ES-I3 (cell line): ENCODE measurements at regions not wholly inside any gene's neighbourhood (a gene's known extent, or its start where the extent isn't known, plus 50 kb on each side); places are given as distances from the start of the nearest gene placed in this dataset.

Experiments used
- H3K36me3 ChIP-seq: 2 replicates; pipeline ENCODE4 v1.6.1; 2013; ENCODE audit warnings: mild to moderate bottlenecking, low read length, control low read depth, moderate library complexity; ENCODE audit not compliant: insufficient read depth
- H3K4me1 ChIP-seq: 2 replicates; pipeline ENCODE4 v1.6.1; 2013; ENCODE audit warnings: mild to moderate bottlenecking, control low read depth, low read length; ENCODE audit not compliant: insufficient read depth
- H3K9ac ChIP-seq: 2 replicates; pipeline ENCODE4 v1.6.1; 2013; ENCODE audit warnings: low read depth, mild to moderate bottlenecking, low read length, moderate library complexity
- H3K9me3 ChIP-seq: 2 replicates; pipeline ENCODE4 v1.6.1; 2013; ENCODE audit warnings: mild to moderate bottlenecking, low read length, moderate library complexity; ENCODE audit not compliant: control insufficient read depth, insufficient read depth

DNA sequence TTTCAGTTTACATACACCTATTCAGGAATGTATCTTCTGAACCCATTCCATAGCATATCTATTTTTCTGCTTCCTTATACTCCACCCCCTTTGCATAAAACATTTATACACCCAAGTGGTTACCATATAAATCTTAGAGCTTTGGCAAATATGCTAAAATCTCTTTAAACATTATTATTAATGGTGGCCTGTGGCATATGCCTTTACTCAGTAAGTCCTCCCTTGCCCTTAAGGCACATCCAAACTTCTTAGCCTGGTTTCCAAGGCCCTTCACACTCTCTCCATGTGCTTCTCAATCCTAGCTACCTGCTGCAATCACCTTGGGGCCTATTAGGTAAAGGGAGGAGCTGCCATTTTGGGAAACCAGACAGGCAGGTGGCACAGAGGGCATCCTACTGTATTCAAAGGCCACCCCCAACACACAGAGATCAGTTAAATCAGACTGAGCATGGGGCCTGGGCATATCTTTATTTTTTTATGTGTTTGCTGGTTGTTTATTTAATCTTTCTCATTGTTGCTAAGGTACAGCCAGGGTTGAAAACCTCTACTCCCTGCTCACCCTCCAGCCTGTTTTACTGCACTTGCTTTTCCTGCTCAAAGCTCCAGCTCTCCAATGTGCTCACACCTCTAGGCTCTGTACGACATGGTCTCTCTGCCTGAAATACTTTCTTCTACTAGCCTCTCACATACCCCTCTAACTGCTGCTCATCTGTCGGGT is 242.8 kb upstream of the HNRNPA3 start:
- Histone ChIP-seq H3K9me3 (no peaks in the 10 kb centered on the region), H3K9ac (no peak overlapping the region), H3K36me3 (no peaks in the 10 kb centered on the region), H3K4me1 (no peaks in the 10 kb centered on the region)

GRCh38 chr2:176976736-176977685 is 235.6 kb upstream of the HNRNPA3 start:
- Histone ChIP-seq H3K9ac (no peak overlapping the region), H3K4me1 (no peaks in the 10 kb centered on the region), H3K36me3 (no peaks in the 10 kb centered on the region), H3K9me3 (no peaks in the 10 kb centered on the region)

DNA sequence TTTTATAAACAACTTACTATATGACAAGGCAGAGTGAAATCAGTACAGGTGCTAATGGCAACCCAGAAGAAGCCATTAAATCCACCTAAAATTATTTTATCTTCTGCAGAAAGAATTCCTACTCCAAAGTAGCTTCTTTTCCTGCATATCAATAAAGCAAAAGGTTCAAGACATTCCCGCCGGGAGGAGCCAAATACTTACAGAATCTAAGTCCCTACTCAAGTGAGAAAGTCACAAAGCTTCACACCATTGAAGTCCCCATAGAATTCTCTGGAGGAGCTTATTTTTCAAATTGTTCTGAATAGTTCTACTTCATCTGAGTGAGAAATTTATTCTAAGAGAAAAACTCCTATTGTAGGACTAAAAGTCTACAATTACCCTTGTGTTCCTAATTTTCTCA is 233.7 kb upstream of the HNRNPA3 start:
- Histone ChIP-seq H3K9me3 (no peaks in the 10 kb centered on the region), H3K9ac (no peak overlapping the region), H3K4me1 (no peaks in the 10 kb centered on the region), H3K36me3 (no peaks in the 10 kb centered on the region)

- no peaks in the 10 kb centered on the region for H3K9me3 ChIP-seq
Observed at GRCh38 chr2:176979981-176980710, 232.4 kb upstream of the HNRNPA3 start.

GRCh38 chr2:176984987-176985386 is 227.6 kb upstream of the HNRNPA3 start:
- H3K9ac ChIP-seq: no peak overlapping the region
- H3K9me3 ChIP-seq: no peaks in the 10 kb centered on the region
- no peaks in the 10 kb centered on the region for H3K4me1 ChIP-seq
- H3K36me3 ChIP-seq: no peaks in the 10 kb centered on the region

More at GRCh38 chr2:176979981-176980710, 232.4 kb upstream of the HNRNPA3 start:
- no peaks in the 10 kb centered on the region for H3K4me1 ChIP-seq
- no peaks in the 10 kb centered on the region for H3K36me3 ChIP-seq
- no peak overlapping the region for H3K9ac ChIP-seq

GRCh38 chr2:176985871-176986270 is 226.7 kb upstream of the HNRNPA3 start:
- no peaks in the 10 kb centered on the region for H3K36me3 ChIP-seq
- H3K9ac ChIP-seq: no peak overlapping the region
- no peaks in the 10 kb centered on the region for H3K9me3 ChIP-seq
- H3K4me1 ChIP-seq: no peaks in the 10 kb centered on the region

- H3K9ac ChIP-seq: no peak overlapping the region
- no peaks in the 10 kb centered on the region for H3K4me1 ChIP-seq
- H3K36me3 ChIP-seq: no peaks in the 10 kb centered on the region
- H3K9me3 ChIP-seq: no peaks in the 10 kb centered on the region
Observed at GRCh38 chr2:176986487-176986886, 226.1 kb upstream of the HNRNPA3 start.

GRCh38 chr2:176991411-176991810 is 221.2 kb upstream of the HNRNPA3 start:
- Histone ChIP-seq H3K9ac (no peak overlapping the region), H3K4me1 (no peaks in the 10 kb centered on the region), H3K36me3 (no peaks in the 10 kb centered on the region), H3K9me3 (no peaks in the 10 kb centered on the region)

DNA sequence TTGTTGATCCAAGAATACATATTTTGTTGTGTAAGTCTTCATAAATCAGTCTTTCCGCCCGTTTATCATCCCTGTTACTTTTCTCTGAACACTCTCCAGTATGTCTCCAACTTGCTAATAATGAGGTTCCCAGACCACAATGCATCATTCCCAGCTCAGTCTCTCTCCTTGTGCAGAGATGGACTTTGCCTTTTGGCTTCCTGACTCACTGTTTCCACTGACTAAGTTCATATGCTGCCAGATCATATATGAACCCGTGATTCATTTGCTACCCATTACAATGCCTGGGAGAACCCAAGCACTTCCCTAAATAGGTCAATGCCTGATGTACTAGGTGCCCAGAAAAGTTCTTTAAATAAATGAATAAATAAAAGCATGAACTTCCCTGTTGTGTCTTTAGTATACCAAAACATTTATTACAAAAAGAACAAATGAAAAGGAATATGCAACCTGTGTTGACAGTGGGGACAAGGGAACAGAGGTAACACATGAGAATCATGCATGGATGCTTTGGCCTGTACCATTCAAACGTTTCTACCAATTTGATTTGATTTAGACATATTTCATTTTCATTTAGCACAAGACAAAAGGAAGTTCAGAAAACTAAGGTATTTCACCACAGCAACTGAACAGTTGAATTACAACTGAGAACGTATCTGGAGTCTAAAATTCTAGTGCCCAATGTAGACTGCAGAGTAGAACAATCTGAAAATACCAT is 215.4 kb upstream of the HNRNPA3 start:
- Histone ChIP-seq H3K9ac (no peak overlapping the region), H3K4me1 (peaks cover 8% of the 10 kb centered on the region; the same call in 1 of the 2 replicates), H3K36me3 (no peaks in the 10 kb centered on the region), H3K9me3 (no peaks in the 10 kb centered on the region)

GRCh38 chr2:176997792-176998169 is 214.8 kb upstream of the HNRNPA3 start:
- Histone ChIP-seq H3K9ac (no peak overlapping the region), H3K36me3 (no peaks in the 10 kb centered on the region), H3K4me1 (peaks cover 8% of the 10 kb centered on the region; the same call in 1 of the 2 replicates), H3K9me3 (no peaks in the 10 kb centered on the region)

GRCh38 chr2:176999301-176999700 is 213.3 kb upstream of the HNRNPA3 start:
- Histone ChIP-seq H3K9ac (no peak overlapping the region), H3K4me1 (peaks cover 8% of the 10 kb centered on the region; the same call in 1 of the 2 replicates), H3K9me3 (no peaks in the 10 kb centered on the region), H3K36me3 (no peaks in the 10 kb centered on the region)

GRCh38 chr2:177000061-177000714 is 212.4 kb upstream of the HNRNPA3 start:
- Histone ChIP-seq H3K36me3 (no peaks in the 10 kb centered on the region), H3K9me3 (no peaks in the 10 kb centered on the region), H3K4me1 (peaks cover 8% of the 10 kb centered on the region; the same call in 1 of the 2 replicates), H3K9ac (no peak overlapping the region)

GRCh38 chr2:177000715-177001072 is 211.9 kb upstream of the HNRNPA3 start:
- Histone ChIP-seq H3K9ac (no peak overlapping the region), H3K9me3 (no peaks in the 10 kb centered on the region), H3K36me3 (no peaks in the 10 kb centered on the region), H3K4me1 (peaks cover 8% of the 10 kb centered on the region; the same call in 1 of the 2 replicates)
